Endothelial cell of umbilical vein (primary cell): ENCODE measurements at regions not wholly inside any gene's neighbourhood (a gene's known extent, or its start where the extent isn't known, plus 50 kb on each side); places are given as distances from the start of the nearest gene placed in this dataset.

Source experiments
- BruUV-seq: library from RNA; stranded (reverse); fragments of 400-500 nt; replicated peaks from 2 replicates; lab custom pipeline; 2021; lab: Mats Ljungman, UMichigan
- CTCF ChIA-PET: fragments of 300-600, 350-600 bp; sonication (Branson Sonifier 250); formaldehyde crosslinking; loops from one replicate; lab custom pipeline; 2021; ENCODE audit warnings: antibody characterized with exemption, inconsistent platforms; lab: Charles Lee
- POLR2A ChIA-PET: fragments of 300-600, 350-600 bp; sonication (Branson Sonifier 250); formaldehyde crosslinking; loops from one replicate; lab custom pipeline; 2021; ENCODE audit warnings: antibody characterized with exemption, inconsistent platforms; lab: Charles Lee
- DNase-seq: peaks from one replicate; pipeline ENCODE4 v3.0.0-alpha.2; 2011; ENCODE audit warnings: low read depth, low spot score
- FAIRE-seq: peaks from 2 replicates; lab custom pipeline; 2011; peaks lifted over from hg19 to GRCh38; lab: Jason Lieb, UNC
- H2AFZ ChIP-seq: 2 replicates; pipeline ENCODE4 v1.6.0; 2012; ENCODE audit warnings: low read depth, low read length, control low read depth, inconsistent platforms
- H3K27ac ChIP-seq: 2 replicates; pipeline ENCODE4 v1.5.1; 2011; ENCODE audit warnings: low read depth, mild to moderate bottlenecking, control low read depth, low read length, moderate library complexity; ENCODE audit not compliant: insufficient read depth
- H3K27me3 ChIP-seq, 2 experiments: 2 replicates each; pipeline versions ENCODE4 v1.6.0 to v1.6.1; 2011; ENCODE audit warnings: low read length in 2 of 2, mixed read lengths in 1 of 2; ENCODE audit not compliant: control insufficient read depth in 2 of 2, insufficient read depth in 2 of 2
- H3K36me3 ChIP-seq, 2 experiments: 2 replicates in 1 of 2; 3 replicates in 1 of 2; pipeline ENCODE4 v1.5.1; 2011; ENCODE audit warnings: low read length in 2 of 2, mild to moderate bottlenecking in 1 of 2, moderate library complexity in 1 of 2; ENCODE audit not compliant: control insufficient read depth in 2 of 2, insufficient read depth in 2 of 2; ENCODE audit errors: extremely low read depth in 1 of 2
- H3K4me1 ChIP-seq: 3 replicates; pipeline ENCODE4 v1.5.1; 2011; ENCODE audit warnings: mild to moderate bottlenecking, low read length; ENCODE audit not compliant: control insufficient read depth, insufficient read depth; ENCODE audit errors: extremely low read depth
- H3K4me2 ChIP-seq: 2 replicates; pipeline ENCODE4 v1.6.1; 2011; ENCODE audit warnings: low read length, control low read depth, mixed read lengths; ENCODE audit not compliant: insufficient read depth
- H3K4me3 ChIP-seq, 3 experiments: fragments of 200-600 bp in 1 of 3; sonication (generic), shearing (Covaris generic) in 1 of 3; replicated peaks in 1 of 3; 2 replicates each; pipeline ENCODE4 v1.5.1; 2011 to 2016; ENCODE audit warnings: control low read depth in 3 of 3, low read length in 3 of 3, mild to moderate bottlenecking in 2 of 3, inconsistent platforms in 1 of 3, low read depth in 1 of 3, moderate library complexity in 1 of 3; ENCODE audit not compliant: insufficient read depth in 1 of 3
- H3K79me2 ChIP-seq: 2 replicates; pipeline ENCODE4 v1.6.0; 2012; ENCODE audit warnings: low read length, inconsistent platforms; ENCODE audit not compliant: control insufficient read depth, insufficient read depth
- H3K9ac ChIP-seq: replicated peaks from 2 replicates; pipeline ENCODE3; 2011; ENCODE audit warnings: low read length, control low read depth; ENCODE audit not compliant: insufficient read depth; ENCODE audit errors: extremely low read depth
- H3K9me1 ChIP-seq: replicated peaks from 3 replicates; pipeline ENCODE4 v1.6.0; 2011; ENCODE audit warnings: mild to moderate bottlenecking, low read length; ENCODE audit not compliant: control insufficient read depth, insufficient read depth; ENCODE audit errors: extremely low read depth
- H3K9me3 ChIP-seq: replicated peaks from 2 replicates; pipeline ENCODE4 v1.5.1; 2012; ENCODE audit warnings: low read length, inconsistent platforms; ENCODE audit not compliant: control insufficient read depth, insufficient read depth
- H4K20me1 ChIP-seq: replicated peaks from 2 replicates; pipeline ENCODE3; 2011; ENCODE audit warnings: mild to moderate bottlenecking, low read length; ENCODE audit not compliant: control insufficient read depth, insufficient read depth; ENCODE audit errors: extremely low read depth
- EZH2 ChIP-seq: IDR thresholded peaks from 2 replicates; pipeline ENCODE4 v1.6.1; 2012; ENCODE audit warnings: borderline replicate concordance, low read depth, mild to moderate bottlenecking, moderate library complexity, low read length, inconsistent platforms; ENCODE audit not compliant: severe bottlenecking
- FOS ChIP-seq: IDR thresholded peaks from 2 replicates; pipeline ENCODE4 v1.6.1; 2011; ENCODE audit warnings: mild to moderate bottlenecking, low read length, moderate library complexity, borderline replicate concordance; ENCODE audit not compliant: insufficient read depth
- GATA2 ChIP-seq: IDR thresholded peaks from 2 replicates; pipeline ENCODE4 v1.7.0; 2011; ENCODE audit warnings: low read depth, mild to moderate bottlenecking, moderate library complexity, mixed read lengths, low read length; ENCODE audit not compliant: insufficient read length, insufficient read depth
- JUN ChIP-seq: IDR thresholded peaks from 2 replicates; pipeline ENCODE4 v1.6.1; 2011; ENCODE audit warnings: borderline replicate concordance, low read depth; ENCODE audit not compliant: insufficient read length, insufficient read depth
- MYC ChIP-seq: IDR thresholded peaks from one replicate; pipeline ENCODE4 v1.6.1; 2011; ENCODE audit warnings: mild to moderate bottlenecking, low read depth, low read length
- POLR2A ChIP-seq: IDR thresholded peaks from 2 replicates; pipeline ENCODE4 v1.6.1; 2012; ENCODE audit warnings: low read depth, mild to moderate bottlenecking, control low read depth, low read length
- POLR2AphosphoS5 ChIP-seq: IDR thresholded peaks from 2 replicates; pipeline ENCODE4 v1.6.1; 2012; ENCODE audit warnings: low read depth, mild to moderate bottlenecking, control low read depth, low read length, moderate library complexity; ENCODE audit not compliant: insufficient read depth
- dilution Hi-C: fragments of 300-500 bp; cut with MboI; formaldehyde crosslinking; loops from one replicate; pipeline ENCODE4 v1.15.0; 2019; ENCODE audit warnings: low sequenced_read_pairs; ENCODE audit not compliant: extremely low pct_ligation_motif_present
- intact Hi-C: fragments of 100-400 bp; cut with micrococcal nuclease; formaldehyde crosslinking; loops from one replicate; pipeline ENCODE4 v1.10.0; 2022
- TF ChIP-seq, protein P1 (sequence below): IDR thresholded peaks from 2 replicates; pipeline ENCODE4 v1.6.1; 2011; ENCODE audit not compliant: insufficient read depth, insufficient read length
- TF ChIP-seq, protein P2 (sequence below), 2 donors: IDR thresholded peaks; 1 replicate in 1 of 2; 2 replicates in 1 of 2; pipeline ENCODE4 v1.5.1; 2011; ENCODE audit warnings: low read length in 2 of 2, mild to moderate bottlenecking in 2 of 2, moderate library complexity in 2 of 2, control low read depth in 1 of 2, inconsistent platforms in 1 of 2, low read depth in 1 of 2; ENCODE audit not compliant: insufficient read depth in 1 of 2; ENCODE audit errors: extremely low read depth in 1 of 2

DNA sequence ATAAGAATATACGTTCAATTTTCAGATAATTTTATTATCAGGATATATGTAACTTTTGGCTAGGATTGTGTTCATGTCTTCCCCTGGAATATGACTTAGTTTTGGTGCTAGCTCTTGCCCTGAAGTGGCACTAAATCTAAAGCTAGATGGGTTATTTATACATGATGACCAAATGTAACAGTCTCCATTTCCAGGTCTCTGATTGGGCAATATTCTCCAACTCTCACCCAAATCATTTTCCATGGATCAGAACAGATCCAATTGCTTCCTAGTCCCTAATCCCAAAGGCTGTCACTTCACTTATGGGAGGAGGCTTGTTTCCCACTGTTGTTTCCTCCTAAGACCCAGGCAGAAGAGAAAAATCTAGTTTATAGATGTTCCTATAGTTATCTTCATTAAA, 274.6 kb upstream of the SLC16A7 start:
- Histone ChIP-seq H2AFZ (no peak overlapping the region), H3K27me3 (no peaks in the 10 kb centered on the region), H3K27ac (no peak overlapping the region), H3K4me3 (no peak overlapping the region), H3K9me1 (no peaks in the 10 kb centered on the region), H3K4me2 (no peak overlapping the region), H4K20me1 (no peaks in the 10 kb centered on the region), H3K36me3 (no peaks in the 10 kb centered on the region), H3K79me2 (no peaks in the 10 kb centered on the region), H3K9ac (no peak overlapping the region), H3K4me1 (no peaks in the 10 kb centered on the region), H3K9me3 (no peaks in the 10 kb centered on the region)
- no TSS peak for BruUV-seq
- DNase-seq (no peak), FAIRE-seq (no peak)
- ChIA-PET POLR2A (no interaction called here), CTCF (no interaction called here)
- TF ChIP-seq MYC (no peak), POLR2AphosphoS5 (no peak), EZH2 (no peak), POLR2A (no peak)
- TF ChIP-seq, protein P1, sequence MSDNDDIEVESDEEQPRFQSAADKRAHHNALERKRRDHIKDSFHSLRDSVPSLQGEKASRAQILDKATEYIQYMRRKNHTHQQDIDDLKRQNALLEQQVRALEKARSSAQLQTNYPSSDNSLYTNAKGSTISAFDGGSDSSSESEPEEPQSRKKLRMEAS: no peak
- TF ChIP-seq, protein P2, sequence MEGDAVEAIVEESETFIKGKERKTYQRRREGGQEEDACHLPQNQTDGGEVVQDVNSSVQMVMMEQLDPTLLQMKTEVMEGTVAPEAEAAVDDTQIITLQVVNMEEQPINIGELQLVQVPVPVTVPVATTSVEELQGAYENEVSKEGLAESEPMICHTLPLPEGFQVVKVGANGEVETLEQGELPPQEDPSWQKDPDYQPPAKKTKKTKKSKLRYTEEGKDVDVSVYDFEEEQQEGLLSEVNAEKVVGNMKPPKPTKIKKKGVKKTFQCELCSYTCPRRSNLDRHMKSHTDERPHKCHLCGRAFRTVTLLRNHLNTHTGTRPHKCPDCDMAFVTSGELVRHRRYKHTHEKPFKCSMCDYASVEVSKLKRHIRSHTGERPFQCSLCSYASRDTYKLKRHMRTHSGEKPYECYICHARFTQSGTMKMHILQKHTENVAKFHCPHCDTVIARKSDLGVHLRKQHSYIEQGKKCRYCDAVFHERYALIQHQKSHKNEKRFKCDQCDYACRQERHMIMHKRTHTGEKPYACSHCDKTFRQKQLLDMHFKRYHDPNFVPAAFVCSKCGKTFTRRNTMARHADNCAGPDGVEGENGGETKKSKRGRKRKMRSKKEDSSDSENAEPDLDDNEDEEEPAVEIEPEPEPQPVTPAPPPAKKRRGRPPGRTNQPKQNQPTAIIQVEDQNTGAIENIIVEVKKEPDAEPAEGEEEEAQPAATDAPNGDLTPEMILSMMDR (IDR thresholded peaks at IDR 0.05; ENCODE audit: extremely low read depth in 1 of 2, insufficient read depth in 1 of 2, low read depth in 1 of 2, low read length in 2 of 2): no peak
- intact Hi-C loops (no loop called here), dilution Hi-C loops (no loop called here)

DNA sequence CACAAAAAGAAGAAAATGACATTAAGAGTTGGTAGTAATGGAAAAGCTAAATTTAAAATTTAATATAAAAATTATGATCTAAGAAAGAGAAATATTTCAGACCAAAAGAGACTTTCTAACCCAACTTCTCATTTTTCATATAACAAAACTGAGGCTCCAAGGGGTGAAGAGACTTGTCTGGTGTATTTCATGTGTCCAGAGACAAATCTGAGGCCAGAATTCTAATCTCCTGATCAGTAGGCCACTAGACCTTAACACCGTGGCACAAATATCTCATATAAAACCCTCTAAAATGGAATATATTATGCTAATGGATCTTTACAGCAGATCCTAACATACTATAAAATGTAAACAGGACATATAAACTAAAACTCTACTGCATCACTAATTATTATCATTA, 275.7 kb upstream of the SLC16A7 start:
- Histone ChIP-seq H3K79me2 (no peaks in the 10 kb centered on the region), H3K9ac (no peak overlapping the region), H3K36me3 (no peaks in the 10 kb centered on the region), H3K9me3 (no peaks in the 10 kb centered on the region), H3K9me1 (no peaks in the 10 kb centered on the region), H2AFZ (no peak overlapping the region), H3K27ac (no peak overlapping the region), H3K4me3 (no peak overlapping the region), H4K20me1 (no peaks in the 10 kb centered on the region), H3K4me1 (no peaks in the 10 kb centered on the region), H3K27me3 (no peaks in the 10 kb centered on the region), H3K4me2 (no peak overlapping the region)
- ChIA-PET POLR2A (no interaction called here), CTCF (no interaction called here)
- no peak for FAIRE-seq
- intact Hi-C loops (no loop called here), dilution Hi-C loops (no loop called here)
- TF ChIP-seq JUN (no peak), EZH2 (no peak), POLR2A (no peak), GATA2 (no peak), MYC (no peak), FOS (no peak), POLR2AphosphoS5 (no peak)
- TF ChIP-seq, protein P1: no peak
- TF ChIP-seq, protein P2 (IDR thresholded peaks at IDR 0.05; ENCODE audit: extremely low read depth in 1 of 2, insufficient read depth in 1 of 2, low read depth in 1 of 2, low read length in 2 of 2): no peak
- no peak for DNase-seq
- BruUV-seq: no TSS peak
